ENCODE measurements at regions not wholly inside any gene's neighbourhood (a gene's known extent, or its start where the extent isn't known, plus 50 kb on each side); places are given as distances from the start of the nearest gene placed in this dataset.

DNA sequence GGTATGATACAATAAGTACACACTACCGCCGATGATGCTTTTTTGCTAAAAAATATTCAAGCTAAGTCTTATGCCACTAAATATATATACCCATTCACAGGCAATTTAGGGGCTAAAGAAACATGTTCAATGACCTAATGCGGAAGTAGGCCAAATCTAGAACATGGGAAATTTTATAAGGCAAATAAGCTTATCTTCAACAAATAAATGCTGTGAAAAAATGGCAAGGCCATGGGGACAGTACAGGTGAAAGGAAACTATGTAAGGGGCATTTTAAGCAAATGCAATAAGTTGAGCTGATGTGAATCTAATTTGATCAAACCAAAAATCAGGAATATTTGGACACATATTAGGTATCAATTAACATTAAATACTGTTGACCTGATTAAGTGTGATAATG, 339.5 kb upstream of the EDIL3 start:
- Histone ChIP-seq H3K27me3 (ENCODE audit: control insufficient read depth in 3 of 3, insufficient read depth in 3 of 3, low read depth in 1 of 3, low read length in 3 of 3) (no peaks in the 10 kb centered on the region), H2BK15ac (ENCODE audit: low read length) (no peak overlapping the region), H3K4me2 (ENCODE audit: insufficient read depth, low read length, poor library complexity, severe bottlenecking) (no peak overlapping the region), H4K8ac (ENCODE audit: low read depth, low read length) (no peak overlapping the region), H2AFZ (ENCODE audit: low read length) (no peak overlapping the region), H3K14ac (ENCODE audit: low read length) (no peak overlapping the region), H3K23ac (ENCODE audit: low read depth, low read length, poor library complexity) (no peak overlapping the region), H3K79me1 (ENCODE audit: low read depth, low read length) (no peaks in the 10 kb centered on the region), H2BK12ac (ENCODE audit: low read length) (no peak overlapping the region), H3K27ac (replicated peaks; ENCODE audit: low read length) (no peak overlapping the region), H3K9me3 (replicated peaks in 1 of 2; ENCODE audit: control insufficient read depth in 2 of 2, insufficient read depth in 1 of 2, low read depth in 1 of 2, low read length in 2 of 2) (peaks cover 0 to 2% of the 10 kb centered on the region in 2 donors), H3K4me1 (ENCODE audit: control insufficient read depth in 2 of 2, insufficient read depth in 1 of 2, low read depth in 1 of 2, low read length in 2 of 2) (no peaks in the 10 kb centered on the region), H4K91ac (ENCODE audit: low read depth, low read length, poor library complexity) (no peak overlapping the region), H3K18ac (ENCODE audit: low read length) (no peak overlapping the region), H3K9ac (ENCODE audit: low read depth, low read length, poor library complexity) (no peak overlapping the region), H2BK120ac (ENCODE audit: low read depth, low read length) (no peak overlapping the region), H2AK5ac (ENCODE audit: low read depth, low read length) (no peak overlapping the region), H3K36me3 (replicated peaks in 1 of 2; ENCODE audit: control insufficient read depth in 2 of 2, insufficient read depth in 2 of 2, low read length in 2 of 2) (no peaks in the 10 kb centered on the region), H2BK5ac (ENCODE audit: low read length) (no peak overlapping the region), H3K4ac (ENCODE audit: low read length) (no peak overlapping the region), H3K4me3 (ENCODE audit: low read length in 2 of 2) (no peak overlapping the region)
- WGBS, 2 donors (ENCODE audit: extremely low coverage in 2 of 2, insufficient read length in 2 of 2, insufficient replicate concordance in 1 of 2), result no CpG with 5 or more reads among the region's 3 CpGs
- DNase-seq (ENCODE audit: low spot score), result no peak

DNA sequence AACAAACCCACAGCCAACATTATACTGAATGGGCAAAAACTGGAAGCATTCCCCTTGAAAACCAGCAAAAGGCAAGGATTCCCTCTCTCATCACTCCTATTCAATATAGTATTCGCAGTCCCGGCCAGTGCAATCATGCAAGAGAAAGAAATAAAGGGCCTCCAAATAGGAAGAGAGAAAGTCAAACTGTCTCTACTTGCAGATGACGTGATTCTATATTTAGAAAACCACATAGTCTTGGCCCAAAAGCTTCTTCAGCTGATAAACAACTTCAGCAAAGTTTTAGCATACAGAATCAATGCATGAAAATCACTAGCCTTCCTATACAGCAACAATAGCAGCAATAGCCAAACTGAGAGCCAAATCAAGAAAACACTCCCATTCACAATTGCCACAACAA, 333.7 kb upstream of the EDIL3 start:
- H2BK5ac ChIP-seq (ENCODE audit: low read length), result no peak overlapping the region
- no peak overlapping the region for H3K27ac ChIP-seq (replicated peaks; ENCODE audit: low read length)
- no CpG with 5 or more reads among the region's 3 CpGs for WGBS, 2 donors (ENCODE audit: extremely low coverage in 2 of 2, insufficient read length in 2 of 2, insufficient replicate concordance in 1 of 2)
- no peak overlapping the region for H3K9ac ChIP-seq (ENCODE audit: low read depth, low read length, poor library complexity)
- H3K18ac ChIP-seq (ENCODE audit: low read length), result no peak overlapping the region
- no peak overlapping the region for H2BK12ac ChIP-seq (ENCODE audit: low read length)
- H3K4me2 ChIP-seq (ENCODE audit: insufficient read depth, low read length, poor library complexity, severe bottlenecking), result no peak overlapping the region
- no peak overlapping the region for H2BK120ac ChIP-seq (ENCODE audit: low read depth, low read length)
- no peak overlapping the region for H3K4me3 ChIP-seq (ENCODE audit: low read length in 2 of 2)
- H2AFZ ChIP-seq (ENCODE audit: low read length), result no peak overlapping the region
- no peak overlapping the region for H4K8ac ChIP-seq (ENCODE audit: low read depth, low read length)
- no peak overlapping the region for H3K23ac ChIP-seq (ENCODE audit: low read depth, low read length, poor library complexity)
- no peak for DNase-seq (ENCODE audit: low spot score)
- H4K91ac ChIP-seq (ENCODE audit: low read depth, low read length, poor library complexity), result no peak overlapping the region
- H3K9me3 ChIP-seq (replicated peaks in 1 of 2; ENCODE audit: control insufficient read depth in 2 of 2, insufficient read depth in 1 of 2, low read depth in 1 of 2, low read length in 2 of 2), result peaks cover 0 to 2% of the 10 kb centered on the region in 2 donors
- H3K4me1 ChIP-seq (ENCODE audit: control insufficient read depth in 2 of 2, insufficient read depth in 1 of 2, low read depth in 1 of 2, low read length in 2 of 2), result no peaks in the 10 kb centered on the region
- H3K79me1 ChIP-seq (ENCODE audit: low read depth, low read length), result no peaks in the 10 kb centered on the region
- H3K14ac ChIP-seq (ENCODE audit: low read length), result no peak overlapping the region
- no peaks in the 10 kb centered on the region for H3K27me3 ChIP-seq (ENCODE audit: control insufficient read depth in 3 of 3, insufficient read depth in 3 of 3, low read depth in 1 of 3, low read length in 3 of 3)
- H3K4ac ChIP-seq (ENCODE audit: low read length), result no peak overlapping the region
- no peak overlapping the region for H2BK15ac ChIP-seq (ENCODE audit: low read length)
- no peaks in the 10 kb centered on the region for H3K36me3 ChIP-seq (replicated peaks in 1 of 2; ENCODE audit: control insufficient read depth in 2 of 2, insufficient read depth in 2 of 2, low read length in 2 of 2)
- no peak overlapping the region for H2AK5ac ChIP-seq (ENCODE audit: low read depth, low read length)

GRCh38 chr5:84715686-84716085, 331.0 kb upstream of the EDIL3 start:
- Histone ChIP-seq H3K27ac (replicated peaks; ENCODE audit: low read length) (no peak overlapping the region), H2BK5ac (ENCODE audit: low read length) (no peak overlapping the region), H3K18ac (ENCODE audit: low read length) (no peak overlapping the region), H3K4me3 (ENCODE audit: low read length in 2 of 2) (no peak overlapping the region), H3K4me1 (ENCODE audit: control insufficient read depth in 2 of 2, insufficient read depth in 1 of 2, low read depth in 1 of 2, low read length in 2 of 2) (no peaks in the 10 kb centered on the region), H2BK15ac (ENCODE audit: low read length) (no peak overlapping the region), H3K36me3 (replicated peaks in 1 of 2; ENCODE audit: control insufficient read depth in 2 of 2, insufficient read depth in 2 of 2, low read length in 2 of 2) (no peaks in the 10 kb centered on the region), H4K91ac (ENCODE audit: low read depth, low read length, poor library complexity) (no peak overlapping the region), H2AFZ (ENCODE audit: low read length) (no peak overlapping the region), H3K27me3 (ENCODE audit: control insufficient read depth in 3 of 3, insufficient read depth in 3 of 3, low read depth in 1 of 3, low read length in 3 of 3) (no peaks in the 10 kb centered on the region), H2BK120ac (ENCODE audit: low read depth, low read length) (no peak overlapping the region), H2AK5ac (ENCODE audit: low read depth, low read length) (no peak overlapping the region), H3K9ac (ENCODE audit: low read depth, low read length, poor library complexity) (no peak overlapping the region), H3K23ac (ENCODE audit: low read depth, low read length, poor library complexity) (no peak overlapping the region), H3K4me2 (ENCODE audit: insufficient read depth, low read length, poor library complexity, severe bottlenecking) (no peak overlapping the region), H3K4ac (ENCODE audit: low read length) (no peak overlapping the region), H3K14ac (ENCODE audit: low read length) (no peak overlapping the region), H3K79me1 (ENCODE audit: low read depth, low read length) (no peaks in the 10 kb centered on the region), H3K9me3 (replicated peaks in 1 of 2; ENCODE audit: control insufficient read depth in 2 of 2, insufficient read depth in 1 of 2, low read depth in 1 of 2, low read length in 2 of 2) (no peaks in the 10 kb centered on the region), H4K8ac (ENCODE audit: low read depth, low read length) (no peak overlapping the region), H2BK12ac (ENCODE audit: low read length) (no peak overlapping the region)
- no peak for DNase-seq (ENCODE audit: low spot score)
- WGBS, 2 donors (ENCODE audit: extremely low coverage in 2 of 2, insufficient read length in 2 of 2, insufficient replicate concordance in 1 of 2), result no CpG with 5 or more reads among the region's 3 CpGs

- Histone ChIP-seq H3K27me3 (ENCODE audit: control insufficient read depth in 3 of 3, insufficient read depth in 3 of 3, low read depth in 1 of 3, low read length in 3 of 3) (no peaks in the 10 kb centered on the region), H2BK5ac (ENCODE audit: low read length) (no peak overlapping the region), H2BK12ac (ENCODE audit: low read length) (no peak overlapping the region), H3K36me3 (replicated peaks in 1 of 2; ENCODE audit: control insufficient read depth in 2 of 2, insufficient read depth in 2 of 2, low read length in 2 of 2) (no peaks in the 10 kb centered on the region), H3K18ac (ENCODE audit: low read length) (no peak overlapping the region), H3K9ac (ENCODE audit: low read depth, low read length, poor library complexity) (no peak overlapping the region), H3K14ac (ENCODE audit: low read length) (no peak overlapping the region), H3K4me1 (ENCODE audit: control insufficient read depth in 2 of 2, insufficient read depth in 1 of 2, low read depth in 1 of 2, low read length in 2 of 2) (no peaks in the 10 kb centered on the region), H2AK5ac (ENCODE audit: low read depth, low read length) (no peak overlapping the region), H4K8ac (ENCODE audit: low read depth, low read length) (no peak overlapping the region), H3K4ac (ENCODE audit: low read length) (no peak overlapping the region), H4K91ac (ENCODE audit: low read depth, low read length, poor library complexity) (no peak overlapping the region), H3K27ac (replicated peaks; ENCODE audit: low read length) (no peak overlapping the region), H3K23ac (ENCODE audit: low read depth, low read length, poor library complexity) (no peak overlapping the region), H3K4me3 (ENCODE audit: low read length in 2 of 2) (no peak overlapping the region), H2BK15ac (ENCODE audit: low read length) (no peak overlapping the region), H3K9me3 (replicated peaks in 1 of 2; ENCODE audit: control insufficient read depth in 2 of 2, insufficient read depth in 1 of 2, low read depth in 1 of 2, low read length in 2 of 2) (no peaks in the 10 kb centered on the region), H3K4me2 (ENCODE audit: insufficient read depth, low read length, poor library complexity, severe bottlenecking) (no peak overlapping the region), H2AFZ (ENCODE audit: low read length) (no peak overlapping the region), H2BK120ac (ENCODE audit: low read depth, low read length) (no peak overlapping the region), H3K79me1 (ENCODE audit: low read depth, low read length) (no peaks in the 10 kb centered on the region)
- no CpG with 5 or more reads among the region's 1 CpG for WGBS, 2 donors (ENCODE audit: extremely low coverage in 2 of 2, insufficient read length in 2 of 2, insufficient replicate concordance in 1 of 2)
- no peak for DNase-seq (ENCODE audit: low spot score)
These were observed 330.4 kb upstream of the EDIL3 start for GRCh38 chr5:84715091-84715490.
